ENCODE measurements at regions not wholly inside any gene's neighbourhood (a gene's known extent, or its start where the extent isn't known, plus 50 kb on each side); places are given as distances from the start of the nearest gene placed in this dataset.
"Not testable (repeated sequence)": the region's sequence is repeated elsewhere in the genome, so short reads cannot be mapped to it uniquely, and the experiment has no call there.

- DNase-seq, result no peak
Measured at GRCh38 chr1:29583727-29584126, 347.4 kb downstream of the PTPRU start.

DNA sequence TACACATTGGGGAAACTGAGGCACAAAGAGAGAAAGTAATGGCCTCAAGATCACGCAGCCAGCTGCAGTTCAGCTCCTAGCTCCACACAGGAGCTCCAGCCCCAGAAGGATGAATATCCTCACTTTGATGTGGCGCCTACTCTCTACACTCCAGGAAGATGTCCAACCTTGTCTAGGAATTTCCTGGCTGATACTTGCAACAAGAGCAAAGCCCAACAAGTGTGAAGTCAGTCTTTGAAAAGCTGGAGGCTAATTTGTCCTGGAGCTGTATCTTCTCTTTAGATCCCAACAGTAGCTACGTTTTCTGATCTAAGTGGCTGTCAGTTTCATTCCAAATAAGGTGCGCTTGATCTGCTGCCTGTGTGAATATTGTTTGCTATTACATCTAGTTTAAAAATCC is 344.9 kb downstream of the PTPRU start:
- DNase-seq, result no peak

GRCh38 chr1:29579821-29580425 is 343.6 kb downstream of the PTPRU start:
- DNase-seq, result no peak

- DNase-seq, result no peak
Measured at GRCh38 chr1:29577512-29577911, 341.2 kb downstream of the PTPRU start.

DNA sequence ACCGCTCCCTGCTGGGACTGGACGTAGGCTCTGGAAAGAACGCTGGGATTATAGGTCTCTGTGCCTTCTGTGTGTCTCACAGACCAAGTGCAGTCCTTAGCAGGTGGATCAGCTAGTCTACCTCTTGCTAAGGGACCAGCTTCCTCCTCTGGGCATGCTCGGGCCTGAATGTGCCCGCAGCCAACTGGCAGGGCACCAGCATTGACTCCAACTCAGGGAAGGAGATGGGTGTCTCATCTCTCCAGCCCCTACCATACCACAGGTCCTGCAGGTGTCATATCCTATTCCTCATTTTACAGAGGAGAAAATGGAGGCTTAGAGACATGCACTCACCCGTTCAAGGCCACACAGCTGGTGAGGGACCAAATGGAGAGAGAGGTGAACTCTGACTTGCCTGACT is 340.2 kb downstream of the PTPRU start:
- DNase-seq, result no peak

DNA sequence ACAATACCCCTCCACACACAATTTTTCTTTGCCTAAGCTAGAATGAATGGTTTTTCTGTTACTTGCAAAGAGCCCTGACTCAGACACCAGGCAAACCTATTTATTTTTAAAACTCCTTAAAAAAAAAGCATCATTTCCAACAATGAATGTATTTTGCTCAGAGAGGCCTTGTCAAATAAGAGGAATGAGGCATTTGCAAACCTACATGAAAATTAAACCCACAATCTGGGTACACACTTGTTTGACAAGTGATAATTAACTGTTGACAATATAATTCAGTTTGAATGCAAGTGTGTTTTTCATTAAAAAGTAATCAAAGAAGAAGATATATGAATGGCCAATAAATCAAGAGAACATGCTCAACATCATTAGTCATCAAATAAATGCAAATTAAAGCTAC is 339.5 kb downstream of the PTPRU start:
- no peak for DNase-seq

- no peak for DNase-seq
Measured at GRCh38 chr1:29575277-29575676, 339.0 kb downstream of the PTPRU start.

- no peak for DNase-seq
Measured at GRCh38 chr1:29574871-29575270, 338.5 kb downstream of the PTPRU start.

GRCh38 chr1:29569971-29570634 is 333.8 kb downstream of the PTPRU start:
- no peak for DNase-seq

GRCh38 chr1:29567257-29567656 is 330.9 kb downstream of the PTPRU start:
- no peak for DNase-seq

DNA sequence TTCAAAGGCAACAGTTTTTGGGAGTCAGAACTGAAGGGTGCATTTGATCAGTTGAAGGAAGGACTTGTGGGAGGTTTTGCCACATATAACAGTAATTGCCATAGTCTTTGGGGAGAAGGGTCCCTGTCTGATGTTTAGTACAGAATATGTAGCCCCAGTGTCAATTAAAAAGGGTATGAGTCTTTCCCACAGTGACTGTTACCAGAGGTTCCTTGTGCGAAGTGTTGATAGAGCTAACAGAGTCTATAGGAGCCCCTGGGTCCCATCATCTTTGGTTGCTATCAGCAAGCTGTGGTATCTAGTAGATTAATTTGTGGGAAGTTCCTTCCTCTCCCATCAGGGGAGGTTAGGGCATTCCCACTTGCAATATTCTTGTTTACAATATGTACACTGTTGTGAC is 329.2 kb downstream of the PTPRU start:
- no peak for DNase-seq

GRCh38 chr1:29563571-29563970 is 327.2 kb downstream of the PTPRU start:
- no peak for DNase-seq

GRCh38 chr1:29563092-29563491 is 326.8 kb downstream of the PTPRU start:
- DNase-seq, result no peak

- no peak for DNase-seq
Measured at GRCh38 chr1:29559056-29559455, 322.7 kb downstream of the PTPRU start.

DNA sequence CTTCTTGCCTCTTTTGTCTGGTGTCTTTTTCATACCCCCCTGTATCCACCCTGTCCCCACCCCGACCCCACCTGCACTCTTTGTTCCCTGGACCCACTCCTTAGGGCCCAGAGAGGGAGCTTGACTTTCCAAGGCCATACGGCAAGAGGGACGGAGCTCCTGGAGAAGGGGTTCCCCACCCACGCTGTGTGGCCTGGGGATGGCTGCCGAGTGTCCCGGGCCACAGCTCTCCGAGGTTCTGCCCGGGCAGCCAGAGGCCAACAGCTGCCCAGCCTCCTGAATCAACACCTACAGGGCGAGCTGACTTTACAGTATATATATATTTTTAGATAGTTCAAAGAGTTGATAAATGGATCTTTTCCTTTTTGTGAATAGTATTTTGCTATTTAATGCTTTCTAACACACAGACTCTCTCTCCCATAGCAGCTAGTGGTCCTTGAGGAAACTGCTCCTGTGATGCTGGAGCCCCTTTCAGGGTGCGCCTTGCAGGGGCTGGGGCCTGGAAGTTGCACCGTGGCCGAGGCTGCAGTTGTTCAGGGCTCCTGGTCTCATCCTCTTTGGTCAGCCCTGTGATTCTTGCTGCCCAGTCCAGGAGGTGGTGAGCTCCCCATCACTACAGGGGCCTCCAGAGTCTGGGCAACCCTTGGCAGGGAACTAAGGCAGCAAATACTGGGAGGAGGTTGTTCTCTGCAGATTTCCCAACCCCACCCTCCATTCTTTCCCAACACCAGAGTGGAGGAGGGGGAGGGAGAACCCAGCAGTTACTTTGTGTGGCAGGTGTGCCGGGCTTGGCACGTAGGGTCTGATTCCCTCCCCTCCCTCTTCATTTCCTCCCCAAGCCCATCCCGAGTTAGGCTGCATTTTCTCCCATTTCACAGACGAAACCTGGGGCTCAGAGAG is 321.6 kb downstream of the PTPRU start:
- no peak for DNase-seq

GRCh38 chr1:29557066-29557465 is 320.7 kb downstream of the PTPRU start:
- no peak for DNase-seq

DNA sequence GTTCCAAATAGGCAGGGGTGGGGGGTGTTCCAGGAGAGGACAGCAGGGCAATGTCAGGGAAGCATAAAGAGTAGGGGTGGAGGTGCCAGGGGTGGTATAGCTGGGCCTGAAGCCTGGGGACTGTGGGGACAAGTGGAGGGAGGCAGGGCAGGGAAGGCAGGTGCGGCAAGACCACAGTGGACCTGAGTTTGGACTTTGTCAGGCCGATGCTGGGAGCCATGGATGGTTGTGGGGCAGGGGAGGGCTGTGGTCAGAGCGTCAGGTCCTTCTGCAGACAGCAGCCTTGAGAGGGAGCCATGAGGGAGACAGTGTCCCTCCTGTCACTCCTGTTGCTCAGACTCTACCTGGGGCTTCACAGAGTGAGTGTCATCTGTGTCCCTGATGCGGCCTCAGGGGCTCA is 320.3 kb downstream of the PTPRU start:
- no peak for DNase-seq

DNA sequence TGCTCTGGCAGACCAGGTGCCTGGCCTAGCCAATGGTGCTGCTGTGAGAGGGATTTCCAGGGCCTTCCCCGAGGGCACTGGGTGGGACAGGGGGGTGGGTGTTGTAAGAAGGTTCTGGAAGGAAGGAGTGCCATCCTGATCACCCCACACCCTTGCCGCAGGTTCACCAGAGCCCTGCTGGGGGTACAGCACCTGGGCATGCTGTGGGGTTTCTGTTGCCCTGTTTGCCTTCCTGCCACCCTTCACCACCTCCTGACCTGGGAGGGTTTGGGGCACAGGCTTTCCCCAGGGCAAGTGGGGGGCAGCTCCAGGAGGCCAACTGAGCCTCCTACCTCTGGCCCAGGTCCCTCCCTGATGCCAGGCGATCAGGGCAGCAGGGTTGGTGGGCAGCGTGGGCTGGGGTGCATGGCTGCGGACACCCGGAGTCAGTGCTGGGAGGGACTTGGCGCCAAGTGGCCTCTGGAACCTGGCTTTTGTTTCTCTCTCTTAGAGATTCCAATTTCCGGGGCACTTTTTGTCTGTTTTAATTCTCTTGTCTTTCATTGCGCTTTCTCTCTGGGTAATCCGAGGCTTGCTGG is 318.8 kb downstream of the PTPRU start:
- no peak for DNase-seq

DNA sequence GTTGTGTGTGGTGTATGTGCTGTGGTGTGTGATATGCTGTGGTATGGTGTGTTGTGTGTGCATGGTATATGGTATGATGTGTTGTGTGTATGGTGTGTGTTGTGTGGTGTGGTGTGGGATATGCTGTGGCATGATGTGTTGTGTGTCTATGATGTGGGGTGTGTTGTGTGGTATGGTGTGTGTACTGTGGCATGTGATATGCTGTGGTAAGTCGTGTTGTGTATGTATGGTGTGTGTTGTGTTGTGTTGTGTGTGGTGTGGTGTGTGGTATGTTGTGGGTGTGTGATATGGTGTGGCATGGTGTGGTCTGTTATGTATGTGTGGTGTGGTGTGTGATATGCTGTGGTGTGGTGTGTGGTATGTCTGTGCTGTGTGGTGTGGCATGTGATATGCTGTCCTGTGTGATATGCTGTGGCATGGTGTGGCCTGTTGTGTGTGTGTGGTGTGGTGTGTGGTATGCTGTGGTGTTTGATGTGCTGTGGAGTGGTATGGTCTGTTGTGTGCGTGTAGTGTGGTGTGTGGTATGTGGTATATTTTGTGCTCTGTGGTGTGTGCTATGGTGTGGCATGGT is 318.0 kb downstream of the PTPRU start:
- DNase-seq, result no peak

DNA sequence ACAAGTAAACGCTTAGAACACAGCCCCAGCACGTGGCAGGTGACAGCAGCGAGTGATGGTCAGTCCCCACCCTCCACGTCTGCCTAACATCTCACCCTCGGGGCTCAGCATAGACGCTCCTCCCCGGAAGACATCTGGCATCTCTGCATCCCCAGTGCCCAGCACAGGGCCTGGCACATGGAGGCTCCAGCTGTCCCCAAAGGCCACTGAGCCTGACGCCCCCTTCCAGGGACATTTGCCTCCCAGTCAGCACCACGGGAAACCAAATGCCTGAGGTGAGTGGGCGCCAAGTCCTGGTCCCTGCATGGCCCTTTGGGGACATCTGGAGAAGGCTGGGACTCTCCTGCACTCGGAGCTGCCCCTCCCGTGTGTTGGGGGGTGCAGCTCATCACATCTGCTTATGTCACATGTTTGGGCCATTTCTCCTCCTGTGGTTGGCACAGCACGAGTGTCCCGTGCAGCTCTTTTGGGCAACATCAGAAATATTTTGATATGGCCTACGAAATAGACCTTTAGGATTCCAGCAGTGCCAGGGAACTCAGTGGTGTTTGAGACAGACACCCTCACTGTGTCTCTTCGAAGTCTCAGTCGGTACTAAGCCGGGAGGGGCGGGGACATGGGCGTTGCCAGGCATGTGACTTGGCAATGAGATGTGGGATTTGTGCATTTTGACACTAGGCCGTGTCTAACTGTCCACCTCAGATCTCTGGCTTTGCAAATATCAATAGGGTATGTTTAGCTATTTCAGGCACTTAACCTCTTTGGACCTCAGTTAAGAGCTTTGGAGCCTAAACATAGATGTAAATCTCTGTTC is 315.0 kb downstream of the PTPRU start:
- no peak for DNase-seq

GRCh38 chr1:29550119-29550841 is 314.0 kb downstream of the PTPRU start:
- no peak for DNase-seq

DNA sequence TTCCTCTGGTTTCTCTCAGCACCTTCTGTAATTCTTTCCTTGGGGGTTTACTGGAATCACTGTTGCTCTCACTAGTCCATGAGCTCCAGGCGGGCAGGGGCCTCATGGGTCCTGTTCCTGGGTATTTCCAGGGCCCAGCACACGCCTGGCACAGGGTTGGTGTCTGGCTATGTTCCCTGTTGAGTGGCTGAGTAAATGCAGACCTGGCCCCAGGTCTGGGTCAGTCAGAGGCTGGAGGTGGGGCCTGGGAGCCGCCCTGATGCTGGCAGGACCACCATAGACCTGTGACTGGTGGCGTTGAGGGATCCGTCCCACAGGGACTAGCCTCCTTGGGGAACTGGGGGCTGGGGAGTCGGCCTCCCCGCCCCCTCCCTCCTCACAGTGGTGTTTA is 313.4 kb downstream of the PTPRU start:
- DNase-seq, result not testable (repeated sequence)

Measured in NCI-H1048 (cell line).